ENCODE measurements at regions not wholly inside any gene's neighbourhood (a gene's known extent, or its start where the extent isn't known, plus 50 kb on each side); places are given as distances from the start of the nearest gene placed in this dataset.

DNA sequence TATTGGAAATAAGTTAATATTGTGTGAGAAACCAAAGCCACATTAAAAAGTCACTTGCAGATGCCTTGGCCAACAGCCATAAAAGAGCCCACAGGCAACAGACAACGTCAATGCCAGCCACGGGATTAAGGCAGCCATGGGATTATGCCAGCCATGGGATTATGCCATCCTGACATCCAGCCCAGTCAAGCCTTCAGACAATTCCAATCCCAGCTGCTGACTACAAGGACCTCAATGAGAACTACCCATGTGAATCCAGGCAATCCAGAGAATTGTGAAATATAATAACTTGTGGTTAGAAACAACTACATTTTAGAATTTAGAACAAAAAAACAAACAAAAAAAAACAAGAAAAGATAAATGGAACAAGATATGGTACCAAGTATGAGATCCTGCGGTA lies 356.6 kb downstream of the EFNB2 start:
- TF ChIP-seq MAFK (IDR thresholded peaks at IDR 0.05; ENCODE audit: low read depth, low read length) (no peak), CTCF (conservative IDR thresholded peaks at IDR 0.05; ENCODE audit: low read depth, low read length) (no peak), SMC3 (IDR thresholded peaks at IDR 0.05; ENCODE audit: low read depth, low read length) (no peak), RFX5 (IDR thresholded peaks at IDR 0.05; ENCODE audit: low read depth, low read length) (no peak)
- no peak overlapping the region for H2AFZ ChIP-seq (replicated peaks; ENCODE audit: low read length, poor library complexity)
- no peak overlapping the region for H4K91ac ChIP-seq (ENCODE audit: insufficient read depth, low read depth, low read length)
- peaks cover 2% of the 10 kb centered on the region for H3K4me1 ChIP-seq (ENCODE audit: control insufficient read depth, insufficient read depth, low read length)
- intact Hi-C loops (cut with micrococcal nuclease) (no loop called here), dilution Hi-C loops (cut with HindIII; ENCODE audit: low sequenced_read_pairs, unreplicated experiment) (no loop called here), in situ Hi-C loops (cut with MboI; ENCODE audit: low sequenced_read_pairs) (no loop called here)
- no peak overlapping the region for H2BK20ac ChIP-seq (ENCODE audit: low read depth, low read length)
- no peak for DNase-seq
- H4K8ac ChIP-seq (ENCODE audit: low read depth in 2 of 2, low read length in 2 of 2) = no peak overlapping the region
- H4K20me1 ChIP-seq (ENCODE audit: insufficient read depth, low read length) = no peaks in the 10 kb centered on the region
- ChIA-PET CTCF (interaction anchor here (0.6 kb wide), 1 partner anchor 24 kb away, joined by 4 read pairs; no protein-coding TSS in a partner anchor), POLR2A (ENCODE audit: unreplicated experiment) (interaction anchor here (0.6 kb wide), 1 partner anchor 35 kb away, joined by 3 read pairs; no protein-coding TSS in a partner anchor)
- H3K36me3 ChIP-seq (ENCODE audit: control insufficient read depth, insufficient read depth, low read length) = no peaks in the 10 kb centered on the region
- peaks cover 8% of the 10 kb centered on the region; the same call in 1 of the 2 replicates for H3K9me1 ChIP-seq (ENCODE audit: insufficient read depth, low read length)
- no peak overlapping the region for H2AK9ac ChIP-seq (replicated peaks; ENCODE audit: low read depth, low read length, poor library complexity)
- WGBS, 2 experiments (ENCODE audit: extremely low coverage in 2 of 2, insufficient read length in 1 of 2) = no CpG with 5 or more reads among the region's 3 CpGs
- H3K27me3 ChIP-seq (ENCODE audit: control insufficient read depth, insufficient read depth, low read length) = no peaks in the 10 kb centered on the region
- H2BK5ac ChIP-seq (ENCODE audit: low read depth, low read length, poor library complexity, severe bottlenecking) = no peak overlapping the region
- no peaks in the 10 kb centered on the region for H3K79me1 ChIP-seq (ENCODE audit: low read depth in 1 of 2, low read length in 2 of 2)
- no peak overlapping the region for H3K4me3 ChIP-seq (ENCODE audit: insufficient read depth, low read depth, low read length)
- H3K23ac ChIP-seq (ENCODE audit: low read depth, low read length) = no peak overlapping the region
- H2BK120ac ChIP-seq (ENCODE audit: low read depth, low read length) = no peak overlapping the region
- no peak overlapping the region for H3K4me2 ChIP-seq (ENCODE audit: low read depth, low read length)
- H3K14ac ChIP-seq (replicated peaks; ENCODE audit: low read depth, low read length) = no peak overlapping the region
- no TSS peak for BruUV-seq (replicated peaks)
- no peak overlapping the region for H4K5ac ChIP-seq (ENCODE audit: low read depth, low read length)
- H3K4ac ChIP-seq (ENCODE audit: low read depth, low read length) = no peak overlapping the region; the same call in 1 of the 2 replicates
- H3K9ac ChIP-seq (ENCODE audit: low read depth, low read length) = no peak overlapping the region
- H3K27ac ChIP-seq (ENCODE audit: insufficient read depth, low read length) = no peak overlapping the region
- no peak overlapping the region; the same call in 1 of the 2 replicates for H2AK5ac ChIP-seq (ENCODE audit: low read depth, low read length)
- no peak overlapping the region for H3K56ac ChIP-seq (ENCODE audit: extremely low read depth, insufficient read depth, low read length)
- no peak overlapping the region for H2BK15ac ChIP-seq (ENCODE audit: low read depth, low read length)
- peaks cover 3% of the 10 kb centered on the region; the same call in 1 of the 2 replicates for H3K9me3 ChIP-seq (ENCODE audit: control insufficient read depth, insufficient read depth, low read length)
- no peak overlapping the region for H3K18ac ChIP-seq (ENCODE audit: low read depth, low read length)
- ATAC-seq (ENCODE audit: low read depth) = no peak

Measured in IMR-90 (cell line).